Smooth muscle cell (in vitro differentiated cells): ENCODE measurements at regions not wholly inside any gene's neighbourhood (a gene's known extent, or its start where the extent isn't known, plus 50 kb on each side); places are given as distances from the start of the nearest gene placed in this dataset.

Experiments used
- DNase-seq: peaks from one replicate; lab custom pipeline; 2025; ENCODE audit not compliant: unreplicated experiment; lab: John Stamatoyannopoulos, UW
- H2AFZ ChIP-seq: fragments of 200-600 bp; sonication (generic); 2 replicates; pipeline ENCODE4 v1.6.0; 2016; ENCODE audit warnings: antibody characterized with exemption, low read depth, mild to moderate bottlenecking
- H3F3A ChIP-seq: fragments of 200-600 bp; sonication (generic); 2 replicates; pipeline ENCODE4 v1.6.0; 2017; ENCODE audit warnings: antibody characterized with exemption, low read depth
- H3K27ac ChIP-seq: fragments of 200-600 bp; sonication (generic); 2 replicates; pipeline ENCODE4 v1.5.1; 2016; ENCODE audit warnings: low read depth, mild to moderate bottlenecking
- H3K27me3 ChIP-seq: fragments of 200-600 bp; sonication (generic); 2 replicates; pipeline ENCODE4 v1.6.1; 2016; ENCODE audit warnings: low read depth, mild to moderate bottlenecking
- H3K36me3 ChIP-seq: fragments of 200-600 bp; sonication (generic); 2 replicates; pipeline ENCODE4 v1.5.1; 2016; ENCODE audit warnings: low read depth
- H3K4me1 ChIP-seq: fragments of 200-600 bp; sonication (generic); 2 replicates; pipeline ENCODE4 v1.5.1; 2016; ENCODE audit warnings: low read depth
- H3K4me2 ChIP-seq: fragments of 200-600 bp; sonication (generic); 2 replicates; pipeline ENCODE4 v1.6.0; 2016; ENCODE audit warnings: mild to moderate bottlenecking
- H3K4me3 ChIP-seq: fragments of 200-600 bp; sonication (generic); 2 replicates; pipeline ENCODE4 v1.5.1; 2016; ENCODE audit warnings: mild to moderate bottlenecking
- H3K79me2 ChIP-seq: fragments of 200-600 bp; sonication (generic); 2 replicates; pipeline ENCODE4 v1.6.0; 2016; ENCODE audit warnings: low read depth, mild to moderate bottlenecking
- H3K9ac ChIP-seq: fragments of 200-600 bp; sonication (generic); 2 replicates; pipeline ENCODE4 v1.6.0; 2016; ENCODE audit warnings: low read depth
- H3K9me3 ChIP-seq: fragments of 200-600 bp; sonication (generic); replicated peaks from 2 replicates; pipeline ENCODE4 v1.5.1; 2016; ENCODE audit warnings: low read depth
- H4K20me1 ChIP-seq: fragments of 200-600 bp; sonication (generic); 2 replicates; pipeline ENCODE4 v1.6.0; 2016; ENCODE audit warnings: low read depth
- WGBS: methylation state at CpG from one replicate; pipeline ENCODE4 v1.1.7; 2016; ENCODE audit warnings: low lambda C conversion rate; 5-methylcytosine and 5-hydroxymethylcytosine counted together
- TF ChIP-seq, protein P1 (sequence below): fragments of 200-600 bp; sonication (generic); IDR thresholded peaks from 2 replicates; pipeline ENCODE4 v1.5.1; 2017; ENCODE audit warnings: borderline replicate concordance, mild to moderate bottlenecking, antibody characterized with exemption; ENCODE audit not compliant: insufficient read depth, poor library complexity, severe bottlenecking

DNA sequence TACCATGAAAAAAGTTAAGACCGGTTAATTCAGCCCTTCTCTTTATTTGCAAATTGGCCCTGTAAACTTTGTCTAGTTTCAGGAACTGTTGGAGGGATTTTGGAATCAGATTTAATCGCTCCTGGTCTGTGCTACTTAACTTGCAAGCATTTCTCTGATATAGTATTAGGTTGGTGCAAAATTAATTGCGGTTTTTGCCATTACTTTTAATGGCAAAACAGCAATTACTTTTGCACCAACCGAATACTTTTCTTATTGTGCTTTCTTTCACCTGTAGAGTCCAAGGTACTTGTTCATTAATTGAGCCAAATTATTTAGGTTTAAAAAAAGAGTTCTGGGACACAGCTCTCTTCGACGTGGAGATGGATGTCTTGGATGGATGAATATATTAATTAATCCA lies 92.8 kb upstream of the HNRNPU start:
- H3K79me2 ChIP-seq: no peaks in the 10 kb centered on the region
- H3K4me2 ChIP-seq: no peak overlapping the region
- H3K4me1 ChIP-seq: no peaks in the 10 kb centered on the region
- H4K20me1 ChIP-seq: no peaks in the 10 kb centered on the region
- no peaks in the 10 kb centered on the region for H3F3A ChIP-seq
- no peaks in the 10 kb centered on the region for H3K9me3 ChIP-seq
- H3K27ac ChIP-seq: no peak overlapping the region
- no peak for DNase-seq
- no peak overlapping the region for H2AFZ ChIP-seq
- H3K9ac ChIP-seq: no peak overlapping the region
- H3K27me3 ChIP-seq: no peaks in the 10 kb centered on the region
- no peak overlapping the region for H3K4me3 ChIP-seq
- 96% methylated on average over 6 of the region's 6 CpGs for WGBS
- H3K36me3 ChIP-seq: no peaks in the 10 kb centered on the region
- TF ChIP-seq, protein P1, sequence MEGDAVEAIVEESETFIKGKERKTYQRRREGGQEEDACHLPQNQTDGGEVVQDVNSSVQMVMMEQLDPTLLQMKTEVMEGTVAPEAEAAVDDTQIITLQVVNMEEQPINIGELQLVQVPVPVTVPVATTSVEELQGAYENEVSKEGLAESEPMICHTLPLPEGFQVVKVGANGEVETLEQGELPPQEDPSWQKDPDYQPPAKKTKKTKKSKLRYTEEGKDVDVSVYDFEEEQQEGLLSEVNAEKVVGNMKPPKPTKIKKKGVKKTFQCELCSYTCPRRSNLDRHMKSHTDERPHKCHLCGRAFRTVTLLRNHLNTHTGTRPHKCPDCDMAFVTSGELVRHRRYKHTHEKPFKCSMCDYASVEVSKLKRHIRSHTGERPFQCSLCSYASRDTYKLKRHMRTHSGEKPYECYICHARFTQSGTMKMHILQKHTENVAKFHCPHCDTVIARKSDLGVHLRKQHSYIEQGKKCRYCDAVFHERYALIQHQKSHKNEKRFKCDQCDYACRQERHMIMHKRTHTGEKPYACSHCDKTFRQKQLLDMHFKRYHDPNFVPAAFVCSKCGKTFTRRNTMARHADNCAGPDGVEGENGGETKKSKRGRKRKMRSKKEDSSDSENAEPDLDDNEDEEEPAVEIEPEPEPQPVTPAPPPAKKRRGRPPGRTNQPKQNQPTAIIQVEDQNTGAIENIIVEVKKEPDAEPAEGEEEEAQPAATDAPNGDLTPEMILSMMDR: no peak

DNA sequence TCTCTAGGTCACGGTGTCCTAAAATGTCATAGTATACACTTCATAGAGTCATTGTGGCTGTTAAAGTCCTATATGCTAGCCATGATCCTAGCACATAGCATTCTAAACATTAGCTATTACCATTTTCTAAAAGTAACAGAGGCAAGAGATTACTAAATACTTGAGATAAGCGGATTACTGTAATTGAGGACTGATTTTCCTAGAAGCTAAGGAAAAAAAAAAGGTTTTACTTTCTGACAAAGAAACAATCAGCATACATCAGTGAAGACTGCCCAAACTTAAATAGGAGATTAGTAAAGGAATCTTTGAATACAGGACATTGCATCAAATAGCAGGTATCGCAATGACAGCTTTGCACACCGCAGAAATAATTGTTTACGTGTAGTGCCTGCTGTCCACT lies 91.3 kb upstream of the HNRNPU start:
- 91% methylated on average over 5 of the region's 5 CpGs for WGBS
- no peaks in the 10 kb centered on the region for H3F3A ChIP-seq
- TF ChIP-seq, protein P1: no peak

DNA sequence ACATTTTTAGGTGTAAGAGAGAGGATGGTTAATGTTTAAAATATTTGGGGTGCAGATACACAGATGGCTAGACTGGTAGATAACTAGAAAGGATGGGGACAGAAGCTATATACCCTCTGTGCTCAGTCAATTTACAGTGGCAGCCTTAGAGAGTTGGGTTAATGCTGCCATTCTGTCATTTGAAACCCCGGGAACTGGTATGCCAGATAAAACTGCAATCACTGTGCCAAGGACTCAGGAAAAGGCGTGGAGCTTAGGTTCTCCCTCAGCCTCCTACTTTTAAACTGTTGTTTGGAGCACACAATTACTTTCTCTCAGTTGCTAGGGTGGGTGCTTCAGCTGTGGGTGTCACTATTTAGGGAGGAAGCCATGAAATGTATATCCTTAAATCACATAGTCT lies 90.0 kb upstream of the HNRNPU start:
- Histone ChIP-seq H3F3A (no peaks in the 10 kb centered on the region), H3K27me3 (no peaks in the 10 kb centered on the region), H4K20me1 (no peaks in the 10 kb centered on the region), H3K36me3 (no peaks in the 10 kb centered on the region), H3K27ac (no peak overlapping the region), H3K4me3 (no peak overlapping the region), H3K9me3 (no peaks in the 10 kb centered on the region), H3K4me1 (no peaks in the 10 kb centered on the region), H3K79me2 (no peaks in the 10 kb centered on the region), H2AFZ (no peak overlapping the region), H3K4me2 (no peak overlapping the region), H3K9ac (no peak overlapping the region)
- no peak for DNase-seq
- TF ChIP-seq, protein P1: no peak
- 84% methylated on average over 2 of the region's 2 CpGs for WGBS

More for the DNA sequence above, 91.3 kb upstream of the HNRNPU start:
- Histone ChIP-seq H4K20me1 (no peaks in the 10 kb centered on the region), H3K27ac (no peak overlapping the region), H3K9me3 (no peaks in the 10 kb centered on the region), H3K79me2 (no peaks in the 10 kb centered on the region), H3K4me2 (no peak overlapping the region), H3K4me1 (no peaks in the 10 kb centered on the region), H3K36me3 (no peaks in the 10 kb centered on the region), H3K27me3 (no peaks in the 10 kb centered on the region), H3K4me3 (no peak overlapping the region), H3K9ac (no peak overlapping the region), H2AFZ (no peak overlapping the region)
- no peak for DNase-seq

DNA sequence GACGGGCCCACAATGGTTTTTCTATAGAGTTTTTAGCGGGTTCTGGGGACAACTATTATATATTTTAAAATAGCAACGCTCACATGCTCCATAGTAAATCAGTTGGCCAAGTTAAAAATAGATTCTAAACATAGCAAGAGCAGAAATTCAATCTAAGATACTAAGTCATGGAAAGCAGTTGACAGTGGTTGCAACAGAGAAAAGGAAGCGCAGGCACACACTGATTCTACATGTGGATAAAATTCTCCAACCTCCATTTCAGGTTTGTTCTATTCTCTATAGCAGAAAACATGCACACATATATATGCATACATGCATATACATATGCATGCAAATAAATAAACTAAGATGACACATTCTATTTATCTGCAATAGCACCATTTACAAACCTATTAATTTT lies 89.6 kb upstream of the HNRNPU start:
- 91% methylated on average over 4 of the region's 4 CpGs for WGBS
- no peak overlapping the region for H3K4me2 ChIP-seq
- H4K20me1 ChIP-seq: no peaks in the 10 kb centered on the region
- TF ChIP-seq, protein P1: no peak
- H3K27ac ChIP-seq: no peak overlapping the region
- no peaks in the 10 kb centered on the region for H3K4me1 ChIP-seq
- no peak overlapping the region for H3K4me3 ChIP-seq
- no peak overlapping the region for H3K9ac ChIP-seq
- no peaks in the 10 kb centered on the region for H3K9me3 ChIP-seq
- no peaks in the 10 kb centered on the region for H3K36me3 ChIP-seq
- H2AFZ ChIP-seq: no peak overlapping the region
- H3F3A ChIP-seq: no peaks in the 10 kb centered on the region
- no peaks in the 10 kb centered on the region for H3K79me2 ChIP-seq
- DNase-seq: no peak
- H3K27me3 ChIP-seq: no peaks in the 10 kb centered on the region
